ENCODE measurements at regions not wholly inside any gene's neighbourhood (a gene's known extent, or its start where the extent isn't known, plus 50 kb on each side); places are given as distances from the start of the nearest gene placed in this dataset.

Small RNA genes lying in the stretch of these regions (small RNA-seq; reads per million reads assigned to genes)
- gene AC098614.2 (0 reads per million in 7 experiments), gene RF00019 (0 reads per million in 7 experiments)
